B cell (primary cell): ENCODE measurements at regions not wholly inside any gene's neighbourhood (a gene's known extent, or its start where the extent isn't known, plus 50 kb on each side); places are given as distances from the start of the nearest gene placed in this dataset.

ENCODE experiments used
- ATAC-seq: fragments of 200-7000 bp; cut with Tn5 transposase; one replicate; pipeline ENCODE4 v1.10.0; 2021; ENCODE audit warnings: low read depth, mild to moderate bottlenecking, moderate number of reproducible peaks, moderate library complexity
- CTCF ChIA-PET: fragments of 350-600 bp; sonication (Branson Sonifier 250); formaldehyde crosslinking; loops from one replicate; lab custom pipeline; 2021; ENCODE audit warnings: antibody characterized with exemption, inconsistent platforms; lab: Charles Lee
- POLR2A ChIA-PET: fragments of 350-600 bp; sonication (Branson Sonifier 250); formaldehyde crosslinking; loops from one replicate; lab custom pipeline; 2021; ENCODE audit warnings: antibody characterized with exemption; lab: Charles Lee
- DNase-seq: peaks from one replicate; pipeline ENCODE4 v3.0.0; 2013
- H2AFZ ChIP-seq: 2 replicates; pipeline ENCODE4 v1.6.1; 2012; ENCODE audit warnings: mild to moderate bottlenecking, low read depth, low read length; ENCODE audit not compliant: insufficient read depth, poor library complexity, severe bottlenecking
- H3K27ac ChIP-seq, 2 donors: 1 replicate in 1 of 2; 2 replicates in 1 of 2; pipeline ENCODE4 v1.5.1; 2012 to 2013; ENCODE audit warnings: low read length in 2 of 2, mild to moderate bottlenecking in 2 of 2, moderate library complexity in 1 of 2
- H3K27me3 ChIP-seq, 4 experiments: fragments of 200-600 bp in 1 of 4; sonication (generic) in 1 of 4; replicated peaks in 1 of 4; 1 replicate in 2 of 4; 2 replicates in 2 of 4; pipeline versions ENCODE4 v1.6.1 to v1.7.0; 2013 to 2016; ENCODE audit warnings: low read length in 3 of 4, mild to moderate bottlenecking in 2 of 4, mixed read lengths in 1 of 4, moderate library complexity in 1 of 4; ENCODE audit not compliant: insufficient read depth in 4 of 4, control insufficient read depth in 3 of 4; ENCODE audit errors: control extremely low read depth in 1 of 4
- H3K36me3 ChIP-seq, 2 experiments: replicated peaks in 1 of 2; 1 replicate in 1 of 2; 2 replicates in 1 of 2; pipeline versions ENCODE4 v1.6.1 to v1.7.1; 2013; ENCODE audit warnings: low read length in 1 of 2; ENCODE audit not compliant: insufficient read depth in 2 of 2, control insufficient read depth in 1 of 2; ENCODE audit errors: control extremely low read depth in 1 of 2, extremely low read depth in 1 of 2
- H3K4me1 ChIP-seq, 2 donors: fragments of 200-600 bp in 1 of 2; sonication (generic) in 1 of 2; 1 replicate in 1 of 2; 2 replicates in 1 of 2; pipeline versions ENCODE4 v1.5.1 to v1.6.1; 2013 to 2017; ENCODE audit warnings: low read length in 2 of 2; ENCODE audit not compliant: control insufficient read depth in 2 of 2, insufficient read depth in 2 of 2
- H3K4me2 ChIP-seq: replicated peaks from 2 replicates; pipeline ENCODE3; 2012; ENCODE audit warnings: mild to moderate bottlenecking, low read depth, low read length; ENCODE audit not compliant: poor library complexity, severe bottlenecking
- H3K4me3 ChIP-seq, 5 experiments: fragments of 200-600 bp in 1 of 5; sonication (generic) in 1 of 5; 1 replicate in 3 of 5; 2 replicates in 2 of 5; pipeline versions ENCODE4 v1.5.1 to v1.7.0; 2011 to 2016; ENCODE audit warnings: low read length in 4 of 5, mild to moderate bottlenecking in 4 of 5, low read depth in 2 of 5, control low read depth in 1 of 5, moderate library complexity in 1 of 5; ENCODE audit not compliant: insufficient read depth in 1 of 5; ENCODE audit errors: control extremely low read depth in 1 of 5, extremely low read depth in 1 of 5
- H3K79me2 ChIP-seq: fragments of 200-600 bp; sonication (generic); one replicate; pipeline ENCODE4 v1.6.0; 2016; ENCODE audit warnings: low read length; ENCODE audit not compliant: control insufficient read depth, insufficient read depth
- H3K9ac ChIP-seq: fragments of 200-600 bp; sonication (generic); 2 replicates; pipeline ENCODE4 v1.6.1; 2017; ENCODE audit warnings: mild to moderate bottlenecking, low read length, moderate library complexity
- H3K9me3 ChIP-seq, 3 donors: one replicate each; pipeline versions ENCODE4 v1.6.1 to v1.7.1; 2013; ENCODE audit warnings: low read length in 2 of 3; ENCODE audit not compliant: control insufficient read depth in 2 of 3, insufficient read depth in 1 of 3; ENCODE audit errors: control extremely low read depth in 1 of 3
- H4K20me1 ChIP-seq: 2 replicates; pipeline ENCODE4 v1.6.0; 2012; ENCODE audit warnings: mild to moderate bottlenecking, low read length; ENCODE audit not compliant: insufficient read depth, control insufficient read depth, poor library complexity, severe bottlenecking
- H3K27ac Mint-ChIP-seq: one replicate; pipeline ENCODE4 v1.8.0; 2021; ENCODE audit warnings: mixed read lengths
- H3K27me3 Mint-ChIP-seq: one replicate; pipeline ENCODE4 v1.8.0; 2021; ENCODE audit warnings: mixed read lengths
- H3K4me1 Mint-ChIP-seq: one replicate; pipeline ENCODE4 v1.8.0; 2021; ENCODE audit warnings: mixed read lengths
- H3K4me3 Mint-ChIP-seq: one replicate; pipeline ENCODE4 v1.8.0; 2021; ENCODE audit warnings: mixed read lengths
- H3K9me3 Mint-ChIP-seq: one replicate; pipeline ENCODE4 v1.8.0; 2022; ENCODE audit warnings: mixed read lengths; ENCODE audit not compliant: insufficient read depth
- CTCF ChIP-seq: fragments of 200-600 bp; IDR thresholded peaks from one replicate; pipeline ENCODE4 v1.8.0; 2022; ENCODE audit warnings: antibody characterized with exemption, mild to moderate bottlenecking
- EZH2 ChIP-seq: IDR thresholded peaks from 2 replicates; pipeline ENCODE4 v1.6.1; 2012; ENCODE audit warnings: borderline replicate concordance, low read depth, mild to moderate bottlenecking, moderate library complexity, low read length; ENCODE audit not compliant: insufficient read depth, poor library complexity, severe bottlenecking
- WGBS: methylation state at CpG from one replicate; pipeline ENCODE4 v1.1.5; 2013; ENCODE audit warnings: missing lambda C conversion rate; ENCODE audit not compliant: insufficient coverage; 5-methylcytosine and 5-hydroxymethylcytosine counted together
- intact Hi-C: fragments of 100-400 bp; cut with micrococcal nuclease; formaldehyde crosslinking; loops from one replicate; pipeline ENCODE4 v1.10.0; 2022

GRCh38 chr9:78691542-78691941, 394.6 kb downstream of the PSAT1 start:
- Histone ChIP-seq H3K79me2 (no peaks in the 10 kb centered on the region), H3K9ac (no peak overlapping the region), H3K27me3 (no peaks in the 10 kb centered on the region), H3K27ac (no peak overlapping the region), H3K9me3 (no peaks in the 10 kb centered on the region), H3K4me3 (no peak overlapping the region), H3K4me1 (peaks cover 32 to 33% of the 10 kb centered on the region in 2 donors), H3K4me2 (no peak overlapping the region), H3K36me3 (no peaks in the 10 kb centered on the region), H4K20me1 (no peaks in the 10 kb centered on the region), H2AFZ (no peak overlapping the region)
- no peaks in the 10 kb centered on the region for H3K27me3 Mint-ChIP-seq
- H3K4me3 Mint-ChIP-seq = no peak overlapping the region
- no peak overlapping the region for H3K27ac Mint-ChIP-seq
- intact Hi-C loops = no loop called here
- TF ChIP-seq EZH2 (no peak), CTCF (no peak)
- no peak for DNase-seq
- no peak for ATAC-seq
- peaks cover 2% of the 10 kb centered on the region for H3K9me3 Mint-ChIP-seq
- POLR2A ChIA-PET = no interaction called here
- H3K4me1 Mint-ChIP-seq = peaks cover 39% of the 10 kb centered on the region
- CTCF ChIA-PET = no interaction called here
- no CpG with 5 or more reads among the region's 2 CpGs for WGBS

- H3K9ac ChIP-seq = no peak overlapping the region
- 49% methylated on average over 3 of the region's 3 CpGs for WGBS
- H3K4me1 ChIP-seq = peaks cover 32 to 33% of the 10 kb centered on the region in 2 donors
- no peak overlapping the region for H3K27ac Mint-ChIP-seq
- peak overlapping the region; percentile 26 for H3K4me3 Mint-ChIP-seq
- H2AFZ ChIP-seq = no peak overlapping the region
- ATAC-seq (no peak), DNase-seq (peak; percentile 16)
- peaks cover 2% of the 10 kb centered on the region for H3K9me3 Mint-ChIP-seq
- POLR2A ChIA-PET = no interaction called here
- CTCF ChIA-PET = no interaction called here
- peak overlapping the region; percentile 11 for H3K4me2 ChIP-seq
- no peak overlapping the region for H3K27ac ChIP-seq
- no peaks in the 10 kb centered on the region for H3K27me3 ChIP-seq
- H3K9me3 ChIP-seq = no peaks in the 10 kb centered on the region
- H3K79me2 ChIP-seq = no peaks in the 10 kb centered on the region
- no peaks in the 10 kb centered on the region for H4K20me1 ChIP-seq
- H3K4me1 Mint-ChIP-seq = peaks cover 41% of the 10 kb centered on the region
- no peak overlapping the region for H3K4me3 ChIP-seq
- no peaks in the 10 kb centered on the region for H3K36me3 ChIP-seq
- H3K27me3 Mint-ChIP-seq = no peaks in the 10 kb centered on the region
- intact Hi-C loops = no loop called here
- TF ChIP-seq EZH2 = no peak
- TF ChIP-seq CTCF = no peak
Measured at GRCh38 chr9:78692871-78693270, 395.9 kb downstream of the PSAT1 start.
